IMR-90 (cell line): ENCODE measurements at regions not wholly inside any gene's neighbourhood (a gene's known extent, or its start where the extent isn't known, plus 50 kb on each side); places are given as distances from the start of the nearest gene placed in this dataset.

ENCODE experiments used
- ATAC-seq: fragments of 200-7000 bp; cut with Tn5 transposase; 2 replicates; pipeline ENCODE4 v1.9.1; 2020; ENCODE audit warnings: low read depth, mild to moderate bottlenecking, moderate library complexity
- BruUV-seq: library from RNA; stranded (reverse); fragments of 400-500 nt; replicated peaks from 2 replicates; lab custom pipeline; 2021; lab: Mats Ljungman, UMichigan
- CTCF ChIA-PET: fragments of 300-600 bp; formaldehyde crosslinking; extraction: SDS; loops from one replicate; lab custom pipeline; 2021; ENCODE audit warnings: antibody characterized with exemption; lab: Yijun Ruan, JAX
- POLR2A ChIA-PET: fragments of 300-600 bp; sonication (Branson Sonifier 250); formaldehyde crosslinking; loops from one replicate; lab custom pipeline; 2022; ENCODE audit warnings: antibody characterized with exemption; ENCODE audit not compliant: unreplicated experiment; lab: Charles Lee
- DNase-seq: peaks from one replicate; pipeline ENCODE4 v3.0.0; 2013
- H2AFZ ChIP-seq: replicated peaks from 2 replicates; pipeline ENCODE3; 2013; ENCODE audit warnings: low read length, mild to moderate bottlenecking; ENCODE audit not compliant: poor library complexity
- H2AK5ac ChIP-seq: 2 replicates; pipeline ENCODE4 v1.6.1; 2013; ENCODE audit warnings: low read depth, low read length, inconsistent platforms
- H2AK9ac ChIP-seq: replicated peaks from 2 replicates; pipeline ENCODE3; 2013; ENCODE audit warnings: mild to moderate bottlenecking, low read depth, low read length, moderate library complexity; ENCODE audit not compliant: poor library complexity
- H2BK120ac ChIP-seq: 2 replicates; pipeline ENCODE4 v1.6.1; 2013; ENCODE audit warnings: low read depth, low read length, inconsistent platforms
- H2BK15ac ChIP-seq: 3 replicates; pipeline ENCODE4 v1.6.1; 2013; ENCODE audit warnings: low read depth, low read length, inconsistent platforms
- H2BK20ac ChIP-seq: 2 replicates; pipeline ENCODE4 v1.6.1; 2013; ENCODE audit warnings: low read depth, mild to moderate bottlenecking, inconsistent platforms, low read length, moderate library complexity
- H2BK5ac ChIP-seq: 2 replicates; pipeline ENCODE4 v1.6.1; 2013; ENCODE audit warnings: mild to moderate bottlenecking, low read depth, low read length, inconsistent platforms; ENCODE audit not compliant: poor library complexity, severe bottlenecking
- H3K14ac ChIP-seq: replicated peaks from 2 replicates; pipeline ENCODE4 v1.6.1; 2013; ENCODE audit warnings: low read depth, low read length, inconsistent platforms
- H3K18ac ChIP-seq: 2 replicates; pipeline ENCODE4 v1.6.1; 2013; ENCODE audit warnings: low read depth, low read length, control low read depth
- H3K23ac ChIP-seq: 2 replicates; pipeline ENCODE4 v1.6.1; 2013; ENCODE audit warnings: low read depth, low read length, inconsistent platforms
- H3K27ac ChIP-seq: 2 replicates; pipeline ENCODE4 v1.5.1; 2013; ENCODE audit warnings: mild to moderate bottlenecking, control low read depth, low read length; ENCODE audit not compliant: insufficient read depth
- H3K27me3 ChIP-seq: 2 replicates; pipeline ENCODE4 v1.6.1; 2013; ENCODE audit warnings: low read length; ENCODE audit not compliant: control insufficient read depth, insufficient read depth
- H3K36me3 ChIP-seq: 2 replicates; pipeline ENCODE4 v1.6.1; 2013; ENCODE audit warnings: low read length, mixed read lengths; ENCODE audit not compliant: control insufficient read depth, insufficient read depth
- H3K4ac ChIP-seq: 2 replicates; pipeline ENCODE4 v1.6.1; 2013; ENCODE audit warnings: low read depth, low read length, inconsistent platforms
- H3K4me1 ChIP-seq: 2 replicates; pipeline ENCODE4 v1.6.1; 2013; ENCODE audit warnings: low read length, mixed read lengths; ENCODE audit not compliant: control insufficient read depth, insufficient read depth
- H3K4me2 ChIP-seq: 2 replicates; pipeline ENCODE4 v1.6.1; 2013; ENCODE audit warnings: low read depth, mild to moderate bottlenecking, control low read depth, low read length, moderate library complexity
- H3K4me3 ChIP-seq: 2 replicates; pipeline ENCODE4 v1.5.1; 2013; ENCODE audit warnings: low read depth, mild to moderate bottlenecking, control low read depth, low read length, moderate library complexity; ENCODE audit not compliant: insufficient read depth
- H3K56ac ChIP-seq: 2 replicates; pipeline ENCODE4 v1.6.1; 2013; ENCODE audit warnings: low read length, inconsistent platforms; ENCODE audit not compliant: insufficient read depth; ENCODE audit errors: extremely low read depth
- H3K79me1 ChIP-seq, 2 experiments: 2 replicates each; pipeline ENCODE4 v1.6.1; 2013; ENCODE audit warnings: low read length in 2 of 2, inconsistent platforms in 1 of 2, low read depth in 1 of 2
- H3K9ac ChIP-seq: 2 replicates; pipeline ENCODE4 v1.6.1; 2013; ENCODE audit warnings: low read depth, low read length, control low read depth
- H3K9me1 ChIP-seq: 2 replicates; pipeline ENCODE4 v1.6.1; 2013; ENCODE audit warnings: low read length, inconsistent platforms; ENCODE audit not compliant: insufficient read depth
- H3K9me3 ChIP-seq: 2 replicates; pipeline ENCODE4 v1.6.1; 2013; ENCODE audit warnings: low read length; ENCODE audit not compliant: control insufficient read depth, insufficient read depth
- H4K20me1 ChIP-seq: 2 replicates; pipeline ENCODE4 v1.6.1; 2013; ENCODE audit warnings: low read length, inconsistent platforms; ENCODE audit not compliant: insufficient read depth
- H4K5ac ChIP-seq: 2 replicates; pipeline ENCODE4 v1.6.1; 2013; ENCODE audit warnings: mild to moderate bottlenecking, low read depth, low read length, control low read depth
- H4K8ac ChIP-seq, 2 experiments: 2 replicates each; pipeline ENCODE4 v1.6.1; 2013; ENCODE audit warnings: low read depth in 2 of 2, low read length in 2 of 2, control low read depth in 1 of 2, inconsistent platforms in 1 of 2
- H4K91ac ChIP-seq: 2 replicates; pipeline ENCODE4 v1.6.1; 2013; ENCODE audit warnings: low read depth, low read length, inconsistent platforms; ENCODE audit not compliant: insufficient read depth
- CEBPB ChIP-seq: IDR thresholded peaks from 2 replicates; pipeline ENCODE4 v1.6.1; 2012; ENCODE audit warnings: low read depth, low read length, improper control_type of control experiment
- FOS ChIP-seq: fragments of 150-350 bp; IDR thresholded peaks from 2 replicates; pipeline ENCODE4 v1.6.1; 2016; ENCODE audit warnings: low read depth, low read length
- MAZ ChIP-seq: IDR thresholded peaks from 2 replicates; pipeline ENCODE4 v1.6.1; 2012; ENCODE audit warnings: low read depth, mild to moderate bottlenecking, low read length, improper control_type of control experiment, moderate library complexity, borderline replicate concordance
- SMC3 ChIP-seq: fragments of 150-350 bp; IDR thresholded peaks from 2 replicates; pipeline ENCODE4 v1.6.1; 2016; ENCODE audit warnings: low read depth, mild to moderate bottlenecking, antibody characterized with exemption, low read length, moderate library complexity
- whole genome bisulfite sequencing, 2 experiments: methylation state at CpG; one replicate each; pipeline versions ENCODE4 v1.1.5 to v1.1.7; 2013; ENCODE audit warnings: missing lambda C conversion rate in 2 of 2; ENCODE audit not compliant: insufficient read length in 1 of 2; ENCODE audit errors: extremely low coverage in 2 of 2; 5-methylcytosine and 5-hydroxymethylcytosine counted together
- dilution Hi-C: fragments of 300-500 bp; cut with HindIII; formaldehyde crosslinking; loops from one replicate; pipeline ENCODE4 v1.14.3; 2018; ENCODE audit warnings: low sequenced_read_pairs; ENCODE audit not compliant: unreplicated experiment
- in situ Hi-C: fragments of 300-500 bp; cut with MboI; formaldehyde crosslinking; loops from 3 replicates; pipeline ENCODE4 v1.14.3; 2019; ENCODE audit warnings: low sequenced_read_pairs, inconsistent platforms, mixed read lengths
- intact Hi-C: fragments of 100-400 bp; cut with micrococcal nuclease; formaldehyde crosslinking; loops from 2 replicates; pipeline ENCODE4 v1.10.0; 2022

DNA sequence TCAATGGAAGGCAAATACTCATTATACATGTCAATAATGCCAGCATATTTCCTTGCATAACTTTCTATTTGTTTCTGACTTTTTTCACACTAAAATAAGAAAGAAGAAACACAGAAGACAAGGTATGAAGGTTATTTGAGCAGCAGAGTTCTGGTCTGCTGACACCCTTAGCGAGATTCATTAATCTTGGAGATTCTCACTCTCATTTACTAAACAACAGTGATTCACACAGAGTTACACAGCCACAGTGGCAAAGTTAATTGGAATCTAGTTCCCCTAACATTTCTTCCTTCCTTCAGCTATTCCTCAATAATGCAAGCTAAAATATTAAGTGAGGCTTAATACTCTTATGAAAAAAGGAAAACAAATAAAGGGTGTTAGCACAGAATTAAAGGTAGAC, 1044.0 kb downstream of the IGSF11 start:
- Histone ChIP-seq H3K18ac (no peak overlapping the region), H2AK9ac (no peak overlapping the region), H2BK120ac (no peak overlapping the region), H3K4me2 (no peak overlapping the region), H4K20me1 (no peaks in the 10 kb centered on the region), H3K4ac (no peak overlapping the region), H4K91ac (no peak overlapping the region), H2AK5ac (no peak overlapping the region), H4K5ac (no peak overlapping the region), H3K56ac (no peak overlapping the region), H3K9me3 (no peaks in the 10 kb centered on the region), H3K14ac (no peak overlapping the region), H2BK5ac (no peak overlapping the region), H3K4me3 (no peak overlapping the region), H3K36me3 (no peaks in the 10 kb centered on the region), H2AFZ (no peak overlapping the region), H3K4me1 (no peaks in the 10 kb centered on the region; the same call in 1 of the 2 replicates), H3K9me1 (peaks cover 3% of the 10 kb centered on the region; the same call in 1 of the 2 replicates), H3K9ac (no peak overlapping the region), H3K27ac (no peak overlapping the region), H3K23ac (no peak overlapping the region), H2BK20ac (no peak overlapping the region), H3K27me3 (no peaks in the 10 kb centered on the region), H3K79me1 (peaks cover 4 to 6% of the 10 kb centered on the region in 2 experiments; a peak in 2 of 4 replicates), H4K8ac (no peak overlapping the region), H2BK15ac (no peak overlapping the region)
- dilution Hi-C loops (no loop called here), intact Hi-C loops (loop anchor here (10.0 kb wide), 1 partner anchor 126 kb away; no protein-coding TSS in a partner anchor), in situ Hi-C loops (loop anchor here (10.0 to 25.0 kb wide), 2 partner anchors 578 to 966 kb away; no protein-coding TSS in a partner anchor)
- DNase-seq (no peak), ATAC-seq (no peak)
- BruUV-seq: no TSS peak
- no CpG with 5 or more reads among the region's 1 CpG for WGBS, 2 experiments
- POLR2A ChIA-PET: no interaction called here
- CTCF ChIA-PET: interaction anchor here (0.6 kb wide), 1 partner anchor 1919 kb away, joined by 8 read pairs; no protein-coding TSS in a partner anchor
- no peak for TF ChIP-seq MAZ
- no peak for TF ChIP-seq CEBPB
- TF ChIP-seq SMC3: no peak
- no peak for TF ChIP-seq FOS
